Mesendoderm (in vitro differentiated cells): ENCODE measurements at regions not wholly inside any gene's neighbourhood (a gene's known extent, or its start where the extent isn't known, plus 50 kb on each side); places are given as distances from the start of the nearest gene placed in this dataset.

Experiments used
- DNase-seq: peaks from one replicate; pipeline ENCODE4 v3.0.0; 2013
- H2AK5ac ChIP-seq: 2 replicates; pipeline ENCODE4 v1.6.1; 2013; ENCODE audit warnings: low read length, inconsistent platforms
- H2BK120ac ChIP-seq: 2 replicates; pipeline ENCODE4 v1.6.1; 2013; ENCODE audit warnings: low read depth, mild to moderate bottlenecking, low read length, moderate library complexity, mixed read lengths
- H2BK15ac ChIP-seq: replicated peaks from 2 replicates; pipeline ENCODE4 v1.6.1; 2013; ENCODE audit warnings: low read depth, mild to moderate bottlenecking, moderate library complexity
- H2BK5ac ChIP-seq: 2 replicates; pipeline ENCODE4 v1.6.1; 2013; ENCODE audit warnings: low read length, inconsistent platforms
- H3K18ac ChIP-seq: 2 replicates; pipeline ENCODE4 v1.6.1; 2013; ENCODE audit warnings: mild to moderate bottlenecking, low read length, mixed read lengths
- H3K23ac ChIP-seq: one replicate; pipeline ENCODE4 v1.6.1; 2013; ENCODE audit warnings: low read length
- H3K27ac ChIP-seq: 2 replicates; pipeline ENCODE4 v1.5.1; 2013; ENCODE audit warnings: low read depth, mild to moderate bottlenecking, inconsistent platforms, low read length, moderate library complexity
- H3K27me3 ChIP-seq: 2 replicates; pipeline ENCODE4 v1.6.1; 2013; ENCODE audit warnings: low read length, control low read depth, mild to moderate bottlenecking, inconsistent platforms; ENCODE audit not compliant: insufficient read depth, poor library complexity
- H3K36me3 ChIP-seq: 2 replicates; pipeline ENCODE4 v1.6.1; 2013; ENCODE audit warnings: low read length, inconsistent platforms; ENCODE audit not compliant: control insufficient read depth, insufficient read depth
- H3K4ac ChIP-seq: one replicate; pipeline ENCODE4 v1.6.1; 2013; ENCODE audit warnings: low read depth, mild to moderate bottlenecking, low read length, moderate library complexity
- H3K4me1 ChIP-seq: 2 replicates; pipeline ENCODE4 v1.6.1; 2013; ENCODE audit warnings: low read depth, low read length, inconsistent platforms; ENCODE audit not compliant: control insufficient read depth
- H3K4me2 ChIP-seq: 2 replicates; pipeline ENCODE4 v1.6.1; 2013; ENCODE audit warnings: low read length
- H3K4me3 ChIP-seq: 2 replicates; pipeline ENCODE4 v1.5.1; 2013; ENCODE audit warnings: mild to moderate bottlenecking, low read length
- H3K56ac ChIP-seq: one replicate; pipeline ENCODE4 v1.6.1; 2013; ENCODE audit warnings: low read length
- H3K79me1 ChIP-seq: 2 replicates; pipeline ENCODE4 v1.6.1; 2013; ENCODE audit warnings: low read length, inconsistent platforms
- H3K79me2 ChIP-seq: 2 replicates; pipeline ENCODE4 v1.6.1; 2013; ENCODE audit warnings: mild to moderate bottlenecking, low read length; ENCODE audit not compliant: control insufficient read depth, insufficient read depth
- H3K9ac ChIP-seq: 2 replicates; pipeline ENCODE4 v1.6.1; 2013; ENCODE audit warnings: low read length, inconsistent platforms
- H4K5ac ChIP-seq: one replicate; pipeline ENCODE4 v1.6.1; 2013; ENCODE audit warnings: low read length
- H4K8ac ChIP-seq: one replicate; pipeline ENCODE4 v1.6.1; 2013; ENCODE audit warnings: low read depth, mild to moderate bottlenecking, control low read depth, low read length, moderate library complexity
- WGBS: extraction: QIAGEN DNeasy Blood & Tissue Kit; methylation state at CpG from one replicate; pipeline ENCODE4 v1.1.7; 2013; ENCODE audit warnings: low lambda C conversion rate, missing lambda C conversion rate; ENCODE audit not compliant: insufficient coverage; ENCODE audit errors: extremely low coverage; 5-methylcytosine and 5-hydroxymethylcytosine counted together

DNA sequence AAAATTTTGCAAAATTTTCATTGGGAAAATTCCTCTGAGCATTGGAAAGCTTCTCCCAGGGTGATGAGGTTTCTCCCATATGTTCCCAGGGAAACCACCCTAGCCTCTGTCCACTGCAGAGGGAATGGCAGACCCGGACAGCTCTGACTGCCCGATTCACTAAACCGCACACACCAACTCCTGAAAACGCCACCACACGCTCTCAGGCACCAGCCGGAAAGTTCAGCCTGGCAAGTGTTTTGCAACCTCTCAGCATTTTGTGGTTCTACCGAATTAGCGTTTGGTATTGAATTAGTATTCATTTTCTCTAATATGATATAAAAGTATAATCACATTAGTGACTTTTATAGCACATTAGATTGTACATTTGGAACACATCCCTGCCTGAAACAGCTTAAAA, 213.4 kb downstream of the PHETA1 start:
- peaks cover 5% of the 10 kb centered on the region for H3K4me1 ChIP-seq
- H3K23ac ChIP-seq, result no peak overlapping the region
- no peak overlapping the region for H4K5ac ChIP-seq
- H3K36me3 ChIP-seq, result no peaks in the 10 kb centered on the region
- no peak overlapping the region for H3K56ac ChIP-seq
- WGBS, result no CpG with 5 or more reads among the region's 8 CpGs
- H3K9ac ChIP-seq, result no peak overlapping the region
- no peak for DNase-seq
- no peak overlapping the region for H3K4me3 ChIP-seq
- H3K27ac ChIP-seq, result no peak overlapping the region
- no peak overlapping the region for H3K4me2 ChIP-seq
- H2BK15ac ChIP-seq, result no peak overlapping the region
- H2AK5ac ChIP-seq, result no peak overlapping the region
- no peak overlapping the region for H4K8ac ChIP-seq
- H3K27me3 ChIP-seq, result no peaks in the 10 kb centered on the region
- H3K79me1 ChIP-seq, result no peaks in the 10 kb centered on the region
- H3K18ac ChIP-seq, result no peak overlapping the region
- H3K79me2 ChIP-seq, result no peaks in the 10 kb centered on the region
- no peak overlapping the region for H3K4ac ChIP-seq
- no peak overlapping the region for H2BK5ac ChIP-seq
- no peak overlapping the region for H2BK120ac ChIP-seq

DNA sequence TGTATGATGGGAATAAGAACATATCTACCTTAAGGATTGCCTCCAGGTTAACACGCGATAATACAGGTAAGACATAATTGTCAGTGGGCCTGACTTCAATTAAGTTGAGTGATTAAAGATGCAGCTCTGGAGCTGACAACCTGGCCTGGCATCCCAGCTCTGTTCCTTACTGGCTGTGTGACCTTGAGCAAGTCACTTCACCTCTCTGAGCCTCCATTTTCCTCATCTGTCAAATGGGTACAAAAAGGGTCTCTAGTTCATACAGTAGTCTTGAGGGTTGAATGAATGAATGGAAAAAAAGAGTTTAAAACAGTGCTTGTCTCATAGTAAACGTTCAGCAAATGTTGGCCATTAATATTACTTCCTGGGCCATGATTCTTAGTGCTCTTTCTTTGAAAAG, 213.9 kb downstream of the PHETA1 start:
- H3K4me3 ChIP-seq, result no peak overlapping the region
- no peak for DNase-seq
- no peak overlapping the region for H2BK120ac ChIP-seq
- no peak overlapping the region for H4K5ac ChIP-seq
- H3K79me1 ChIP-seq, result no peaks in the 10 kb centered on the region
- WGBS, result no CpG with 5 or more reads among the region's 3 CpGs
- peaks cover 5% of the 10 kb centered on the region for H3K4me1 ChIP-seq
- H3K23ac ChIP-seq, result no peak overlapping the region
- H2AK5ac ChIP-seq, result no peak overlapping the region
- no peak overlapping the region for H2BK15ac ChIP-seq
- H4K8ac ChIP-seq, result no peak overlapping the region
- H3K27me3 ChIP-seq, result no peaks in the 10 kb centered on the region
- H3K18ac ChIP-seq, result no peak overlapping the region
- no peak overlapping the region for H3K4me2 ChIP-seq
- H2BK5ac ChIP-seq, result no peak overlapping the region
- no peaks in the 10 kb centered on the region for H3K79me2 ChIP-seq
- no peak overlapping the region for H3K4ac ChIP-seq
- H3K9ac ChIP-seq, result no peak overlapping the region
- no peak overlapping the region for H3K27ac ChIP-seq
- H3K36me3 ChIP-seq, result no peaks in the 10 kb centered on the region
- no peak overlapping the region for H3K56ac ChIP-seq

- DNase-seq, result peak; percentile 40
- H3K9ac ChIP-seq, result no peak overlapping the region
- no peak overlapping the region for H3K56ac ChIP-seq
- no peak overlapping the region for H3K27ac ChIP-seq
- no peak overlapping the region for H3K18ac ChIP-seq
- peaks cover 5% of the 10 kb centered on the region for H3K4me1 ChIP-seq
- WGBS, result no CpG with 5 or more reads among the region's 19 CpGs
- H2AK5ac ChIP-seq, result no peak overlapping the region
- H2BK5ac ChIP-seq, result no peak overlapping the region
- H4K8ac ChIP-seq, result no peak overlapping the region
- no peaks in the 10 kb centered on the region for H3K79me1 ChIP-seq
- H4K5ac ChIP-seq, result no peak overlapping the region
- no peak overlapping the region for H3K4ac ChIP-seq
- H3K27me3 ChIP-seq, result no peaks in the 10 kb centered on the region
- H3K4me3 ChIP-seq, result no peak overlapping the region
- H3K36me3 ChIP-seq, result no peaks in the 10 kb centered on the region
- no peaks in the 10 kb centered on the region for H3K79me2 ChIP-seq
- no peak overlapping the region for H2BK120ac ChIP-seq
- H3K23ac ChIP-seq, result no peak overlapping the region
- no peak overlapping the region for H2BK15ac ChIP-seq
- no peak overlapping the region for H3K4me2 ChIP-seq
These were observed 214.6 kb downstream of the PHETA1 start for GRCh38 chr12:111154147-111154834.

DNA sequence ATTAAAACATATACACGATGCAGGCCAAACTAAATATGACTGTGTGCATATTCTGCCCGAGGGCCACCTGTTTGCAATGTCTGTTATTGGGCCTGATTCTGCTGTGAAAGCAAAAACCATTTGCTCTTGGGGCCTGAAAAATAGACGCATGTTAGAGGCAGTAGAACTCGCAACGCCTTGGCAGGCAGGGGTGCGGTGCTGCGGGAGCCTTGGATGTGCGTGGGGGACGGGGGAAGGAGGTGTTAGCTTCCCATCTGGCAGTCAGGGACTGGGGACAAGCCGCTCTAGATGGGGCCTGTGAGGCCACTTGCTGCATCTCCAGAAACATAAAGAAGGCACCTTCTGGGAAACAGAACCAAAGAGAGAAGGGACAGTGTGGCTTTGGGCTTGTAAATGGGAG, 216.3 kb downstream of the PHETA1 start:
- no CpG with 5 or more reads among the region's 10 CpGs for WGBS
- H2BK15ac ChIP-seq, result no peak overlapping the region
- no peak overlapping the region for H3K9ac ChIP-seq
- H3K4ac ChIP-seq, result no peak overlapping the region
- no peaks in the 10 kb centered on the region for H3K79me1 ChIP-seq
- H3K4me3 ChIP-seq, result no peak overlapping the region
- no peaks in the 10 kb centered on the region for H3K27me3 ChIP-seq
- no peaks in the 10 kb centered on the region for H3K36me3 ChIP-seq
- H2BK120ac ChIP-seq, result no peak overlapping the region
- no peak overlapping the region for H3K18ac ChIP-seq
- H2BK5ac ChIP-seq, result no peak overlapping the region
- no peak overlapping the region for H2AK5ac ChIP-seq
- H3K27ac ChIP-seq, result no peak overlapping the region
- H3K23ac ChIP-seq, result no peak overlapping the region
- peaks cover 5% of the 10 kb centered on the region for H3K4me1 ChIP-seq
- no peak overlapping the region for H4K5ac ChIP-seq
- DNase-seq, result no peak
- no peak overlapping the region for H3K4me2 ChIP-seq
- no peak overlapping the region for H3K56ac ChIP-seq
- no peaks in the 10 kb centered on the region for H3K79me2 ChIP-seq
- no peak overlapping the region for H4K8ac ChIP-seq

DNA sequence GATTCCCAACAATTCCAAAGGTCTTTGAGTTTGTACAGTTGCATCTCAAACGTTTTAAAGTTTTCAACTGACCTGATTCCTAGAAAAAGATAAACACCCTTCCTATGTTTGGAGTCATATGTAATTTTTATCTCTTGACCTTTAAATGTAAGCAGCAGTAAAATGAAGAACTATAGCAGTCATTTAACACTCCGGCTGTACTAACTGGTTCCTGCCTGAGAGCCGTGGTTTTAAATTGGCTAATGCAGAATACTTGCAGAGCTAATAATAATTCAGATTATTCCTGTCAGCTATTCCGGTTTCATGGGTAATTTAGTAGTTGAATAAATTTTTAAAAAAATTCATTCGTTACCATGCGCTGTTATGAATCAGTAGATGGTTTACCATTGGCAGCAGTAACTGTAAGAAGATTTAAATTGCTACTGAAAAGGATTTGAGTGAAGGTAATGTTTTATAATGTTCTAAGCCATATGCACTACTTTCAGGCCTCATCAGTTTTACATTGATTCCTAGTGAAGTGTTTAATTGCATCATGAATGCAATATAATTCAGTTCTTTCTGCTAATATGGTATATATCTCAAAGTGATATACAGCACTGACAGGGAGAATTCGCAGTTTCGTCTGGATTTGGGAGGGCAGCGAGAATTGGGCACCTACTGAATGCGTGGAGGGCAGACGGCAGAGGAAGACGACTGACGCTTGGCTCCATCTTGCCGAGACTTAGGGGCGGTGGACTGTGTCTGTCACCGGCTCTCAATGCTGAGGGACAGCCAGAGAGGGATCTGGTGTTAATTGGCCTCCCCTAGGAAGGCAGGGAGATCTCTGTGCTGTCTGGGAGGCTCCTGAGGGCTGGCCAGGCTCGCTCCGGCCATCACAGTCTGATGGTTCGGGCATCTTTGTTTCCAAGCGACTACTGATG, 217.7 kb downstream of the PHETA1 start:
- no peak overlapping the region for H3K27ac ChIP-seq
- no peak overlapping the region for H3K4me3 ChIP-seq
- H2BK120ac ChIP-seq, result no peak overlapping the region
- H3K27me3 ChIP-seq, result no peaks in the 10 kb centered on the region
- no peak for DNase-seq
- no peak overlapping the region for H4K8ac ChIP-seq
- WGBS, result no CpG with 5 or more reads among the region's 20 CpGs
- no peak overlapping the region for H3K56ac ChIP-seq
- H3K36me3 ChIP-seq, result no peaks in the 10 kb centered on the region
- H3K18ac ChIP-seq, result no peak overlapping the region
- H3K23ac ChIP-seq, result no peak overlapping the region
- no peak overlapping the region for H2BK15ac ChIP-seq
- H3K79me1 ChIP-seq, result no peaks in the 10 kb centered on the region
- H3K4me1 ChIP-seq, result peaks cover 5% of the 10 kb centered on the region
- no peak overlapping the region for H3K4me2 ChIP-seq
- H3K9ac ChIP-seq, result no peak overlapping the region
- H3K79me2 ChIP-seq, result no peaks in the 10 kb centered on the region
- H3K4ac ChIP-seq, result no peak overlapping the region
- no peak overlapping the region for H4K5ac ChIP-seq
- no peak overlapping the region for H2AK5ac ChIP-seq
- H2BK5ac ChIP-seq, result no peak overlapping the region
